Astrocyte of the spinal cord (primary cell): ENCODE measurements at regions not wholly inside any gene's neighbourhood (a gene's known extent, or its start where the extent isn't known, plus 50 kb on each side); places are given as distances from the start of the nearest gene placed in this dataset.

Experiments
- DNase-seq: peaks from one replicate; pipeline ENCODE4 v3.0.0; 2011; ENCODE audit warnings: low read depth, low spot score
- H3K4me3 ChIP-seq: 2 replicates; pipeline ENCODE4 v1.5.1; 2011; ENCODE audit warnings: low read depth, mild to moderate bottlenecking, low read length, moderate library complexity
- CTCF ChIP-seq: IDR thresholded peaks from 2 replicates; pipeline ENCODE4 v1.5.1; 2012; ENCODE audit warnings: low read depth, mild to moderate bottlenecking, low read length, inconsistent platforms
- in situ Hi-C: cut with HindIII; loops from 2 replicates; pipeline ENCODE4 v1.10.0; 2017; ENCODE audit warnings: low sequenced_read_pairs

- in situ Hi-C loops: no loop called here
- no peak for TF ChIP-seq CTCF
- DNase-seq: no peak
- no peak overlapping the region for H3K4me3 ChIP-seq
These were observed 159.4 kb downstream of the GADD45G start for GRCh38 chr9:89764217-89764616.

GRCh38 chr9:89765211-89765946 is 160.6 kb downstream of the GADD45G start:
- no peak for DNase-seq
- in situ Hi-C loops: no loop called here
- TF ChIP-seq CTCF: no peak
- no peak overlapping the region for H3K4me3 ChIP-seq

GRCh38 chr9:89766991-89767390 is 162.2 kb downstream of the GADD45G start:
- no peak for DNase-seq
- H3K4me3 ChIP-seq: no peak overlapping the region
- in situ Hi-C loops: no loop called here
- no peak for TF ChIP-seq CTCF

GRCh38 chr9:89768051-89768450 is 163.2 kb downstream of the GADD45G start:
- no peak for TF ChIP-seq CTCF
- no peak for DNase-seq
- no peak overlapping the region for H3K4me3 ChIP-seq
- in situ Hi-C loops: no loop called here

GRCh38 chr9:89768650-89769071 is 163.8 kb downstream of the GADD45G start:
- DNase-seq: no peak
- TF ChIP-seq CTCF: no peak
- H3K4me3 ChIP-seq: no peak overlapping the region
- in situ Hi-C loops: no loop called here

- H3K4me3 ChIP-seq: no peak overlapping the region
- in situ Hi-C loops: no loop called here
- no peak for DNase-seq
- TF ChIP-seq CTCF: no peak
These were observed 165.8 kb downstream of the GADD45G start for GRCh38 chr9:89770531-89771174.
